OCI-LY1 (cell line): ENCODE measurements at regions not wholly inside any gene's neighbourhood (a gene's known extent, or its start where the extent isn't known, plus 50 kb on each side); places are given as distances from the start of the nearest gene placed in this dataset.

ENCODE experiments used
- H2AFZ ChIP-seq: fragments of 200-600 bp; sonication (generic), shearing (Covaris generic); 2 replicates; pipeline ENCODE4 v1.6.0; 2014; ENCODE audit warnings: antibody characterized with exemption, mild to moderate bottlenecking, low read length
- H3F3A ChIP-seq: fragments of 200-600 bp; sonication (generic), shearing (Covaris generic); 2 replicates; pipeline ENCODE4 v1.6.0; 2014; ENCODE audit warnings: mild to moderate bottlenecking, antibody characterized with exemption, low read length, moderate library complexity; ENCODE audit not compliant: insufficient read depth
- H3K27ac ChIP-seq: fragments of 200-600 bp; sonication (generic); 2 replicates; pipeline ENCODE4 v1.5.1; 2014; ENCODE audit warnings: low read length, mixed run types, mild to moderate bottlenecking, low read depth; ENCODE audit not compliant: poor library complexity, severe bottlenecking
- H3K27me3 ChIP-seq: fragments of 200-600 bp; sonication (generic); 2 replicates; pipeline ENCODE4 v1.6.0; 2014; ENCODE audit warnings: antibody characterized with exemption, mild to moderate bottlenecking, low read length, moderate library complexity; ENCODE audit not compliant: insufficient read depth
- H3K36me3 ChIP-seq: fragments of 200-600 bp; sonication (generic); 2 replicates; pipeline ENCODE4 v1.6.1; 2014; ENCODE audit warnings: mild to moderate bottlenecking, antibody characterized with exemption, low read length, moderate library complexity, mixed read lengths; ENCODE audit not compliant: insufficient read depth
- H3K4me1 ChIP-seq: fragments of 200-600 bp; sonication (generic); 2 replicates; pipeline ENCODE4 v1.5.1; 2014; ENCODE audit warnings: mild to moderate bottlenecking, low read length, moderate library complexity; ENCODE audit not compliant: insufficient read depth, severe bottlenecking
- H3K4me2 ChIP-seq: fragments of 200-600 bp; sonication (generic), shearing (Covaris generic); 2 replicates; pipeline ENCODE4 v1.6.1; 2014; ENCODE audit warnings: low read length
- H3K4me3 ChIP-seq: fragments of 200-600 bp; sonication (generic); 2 replicates; pipeline ENCODE4 v1.5.1; 2014; ENCODE audit warnings: low read length, low read depth, mild to moderate bottlenecking, mixed read lengths; ENCODE audit not compliant: poor library complexity, severe bottlenecking
- H3K79me2 ChIP-seq: fragments of 200-600 bp; shearing (Covaris generic); 2 replicates; pipeline ENCODE4 v1.6.1; 2016; ENCODE audit warnings: mixed run types, low read length, mixed read lengths; ENCODE audit not compliant: insufficient read depth
- H3K9ac ChIP-seq: fragments of 200-600 bp; sonication (generic), shearing (Covaris generic); 2 replicates; pipeline ENCODE4 v1.6.1; 2014; ENCODE audit warnings: mild to moderate bottlenecking, low read length, mixed read lengths
- H3K9me2 ChIP-seq: fragments of 200-600 bp; sonication (generic), shearing (Covaris generic); 2 replicates; pipeline ENCODE4 v1.6.1; 2014; ENCODE audit warnings: low read depth, mild to moderate bottlenecking, low read length, mixed read lengths
- H3K9me3 ChIP-seq: fragments of 200-600 bp; shearing (Covaris generic); 2 replicates; pipeline ENCODE4 v1.6.1; 2014; ENCODE audit warnings: low read length, mixed read lengths
- H4K20me1 ChIP-seq: fragments of 200-600 bp; sonication (generic), shearing (Covaris generic); 2 replicates; pipeline ENCODE4 v1.6.0; 2016; ENCODE audit warnings: mild to moderate bottlenecking, low read length; ENCODE audit not compliant: insufficient read depth
- EZH2 ChIP-seq: fragments of 200-600 bp; sonication (generic), shearing (Covaris generic); IDR thresholded peaks from 2 replicates; pipeline ENCODE4 v1.8.0; 2017; ENCODE audit warnings: borderline replicate concordance, mixed run types, mild to moderate bottlenecking, antibody characterized with exemption, low read length, moderate library complexity, mixed read lengths
- TF ChIP-seq, protein P1 (sequence below): fragments of 200-600 bp; sonication (generic), shearing (Covaris generic); IDR thresholded peaks from 2 replicates; pipeline ENCODE4 v1.5.1; 2017; ENCODE audit warnings: mild to moderate bottlenecking, antibody characterized with exemption, low read length, moderate library complexity, mixed read lengths

DNA sequence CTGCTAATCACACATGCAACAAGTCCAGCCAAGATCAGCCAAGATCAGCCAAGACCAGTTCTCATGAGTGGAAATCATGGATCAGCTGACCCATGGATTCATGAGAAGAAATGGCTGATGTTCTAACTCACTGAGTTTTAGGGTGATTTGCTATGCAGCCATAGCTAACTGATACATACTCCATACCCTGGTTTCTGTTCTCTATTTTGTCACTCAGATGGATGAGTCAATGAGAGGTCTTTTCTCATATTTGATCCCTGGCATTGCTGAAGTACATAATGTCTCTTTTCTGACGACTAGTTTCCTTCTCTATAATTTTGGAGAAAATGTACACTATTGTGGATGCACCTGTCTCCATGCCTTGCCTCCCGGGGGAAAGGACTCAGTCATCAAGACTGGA, 118.4 kb upstream of the LY86 start:
- H4K20me1 ChIP-seq = no peaks in the 10 kb centered on the region
- H3K4me2 ChIP-seq = no peak overlapping the region
- H3K9me2 ChIP-seq = no peaks in the 10 kb centered on the region
- H3K9ac ChIP-seq = no peak overlapping the region
- peaks cover 3% of the 10 kb centered on the region; the same call in 1 of the 2 replicates for H3K9me3 ChIP-seq
- peaks cover 17% of the 10 kb centered on the region for H3K4me1 ChIP-seq
- H3F3A ChIP-seq = no peaks in the 10 kb centered on the region
- H3K4me3 ChIP-seq = no peak overlapping the region
- H3K27ac ChIP-seq = no peak overlapping the region
- no peaks in the 10 kb centered on the region for H3K79me2 ChIP-seq
- H3K27me3 ChIP-seq = no peaks in the 10 kb centered on the region
- no peaks in the 10 kb centered on the region for H3K36me3 ChIP-seq
- TF ChIP-seq, protein P1, sequence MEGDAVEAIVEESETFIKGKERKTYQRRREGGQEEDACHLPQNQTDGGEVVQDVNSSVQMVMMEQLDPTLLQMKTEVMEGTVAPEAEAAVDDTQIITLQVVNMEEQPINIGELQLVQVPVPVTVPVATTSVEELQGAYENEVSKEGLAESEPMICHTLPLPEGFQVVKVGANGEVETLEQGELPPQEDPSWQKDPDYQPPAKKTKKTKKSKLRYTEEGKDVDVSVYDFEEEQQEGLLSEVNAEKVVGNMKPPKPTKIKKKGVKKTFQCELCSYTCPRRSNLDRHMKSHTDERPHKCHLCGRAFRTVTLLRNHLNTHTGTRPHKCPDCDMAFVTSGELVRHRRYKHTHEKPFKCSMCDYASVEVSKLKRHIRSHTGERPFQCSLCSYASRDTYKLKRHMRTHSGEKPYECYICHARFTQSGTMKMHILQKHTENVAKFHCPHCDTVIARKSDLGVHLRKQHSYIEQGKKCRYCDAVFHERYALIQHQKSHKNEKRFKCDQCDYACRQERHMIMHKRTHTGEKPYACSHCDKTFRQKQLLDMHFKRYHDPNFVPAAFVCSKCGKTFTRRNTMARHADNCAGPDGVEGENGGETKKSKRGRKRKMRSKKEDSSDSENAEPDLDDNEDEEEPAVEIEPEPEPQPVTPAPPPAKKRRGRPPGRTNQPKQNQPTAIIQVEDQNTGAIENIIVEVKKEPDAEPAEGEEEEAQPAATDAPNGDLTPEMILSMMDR = no peak
- TF ChIP-seq EZH2 = no peak
- H2AFZ ChIP-seq = no peak overlapping the region

DNA sequence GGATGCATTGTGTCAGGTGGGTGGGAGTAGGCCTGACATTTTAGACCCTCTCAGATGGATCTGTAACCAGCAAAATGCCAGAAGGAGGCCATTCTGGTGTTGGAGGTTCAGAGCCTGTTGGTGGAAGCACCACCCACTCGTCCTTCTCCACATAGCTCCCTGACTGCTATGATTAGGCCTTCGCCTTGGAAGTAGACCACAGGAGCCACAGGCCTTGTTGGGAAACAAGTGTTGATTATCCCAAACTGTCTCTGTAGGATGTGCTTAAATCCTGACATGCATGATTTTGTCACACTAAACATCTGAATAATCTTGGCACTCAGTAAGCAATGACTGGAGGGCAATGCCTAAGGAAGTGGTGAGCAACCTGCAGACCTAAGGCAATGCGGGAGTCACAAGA, 117.2 kb upstream of the LY86 start:
- TF ChIP-seq EZH2 = no peak
- TF ChIP-seq, protein P1 = no peak
- H3K4me3 ChIP-seq = no peak overlapping the region
- no peak overlapping the region for H2AFZ ChIP-seq
- no peaks in the 10 kb centered on the region for H3K9me2 ChIP-seq
- H3F3A ChIP-seq = no peaks in the 10 kb centered on the region
- H3K27ac ChIP-seq = no peak overlapping the region
- no peak overlapping the region for H3K4me2 ChIP-seq
- no peaks in the 10 kb centered on the region for H4K20me1 ChIP-seq
- H3K9me3 ChIP-seq = peaks cover 3% of the 10 kb centered on the region; the same call in 1 of the 2 replicates
- no peaks in the 10 kb centered on the region for H3K79me2 ChIP-seq
- no peak overlapping the region for H3K9ac ChIP-seq
- H3K27me3 ChIP-seq = no peaks in the 10 kb centered on the region
- H3K4me1 ChIP-seq = peaks cover 28% of the 10 kb centered on the region
- no peaks in the 10 kb centered on the region for H3K36me3 ChIP-seq

DNA sequence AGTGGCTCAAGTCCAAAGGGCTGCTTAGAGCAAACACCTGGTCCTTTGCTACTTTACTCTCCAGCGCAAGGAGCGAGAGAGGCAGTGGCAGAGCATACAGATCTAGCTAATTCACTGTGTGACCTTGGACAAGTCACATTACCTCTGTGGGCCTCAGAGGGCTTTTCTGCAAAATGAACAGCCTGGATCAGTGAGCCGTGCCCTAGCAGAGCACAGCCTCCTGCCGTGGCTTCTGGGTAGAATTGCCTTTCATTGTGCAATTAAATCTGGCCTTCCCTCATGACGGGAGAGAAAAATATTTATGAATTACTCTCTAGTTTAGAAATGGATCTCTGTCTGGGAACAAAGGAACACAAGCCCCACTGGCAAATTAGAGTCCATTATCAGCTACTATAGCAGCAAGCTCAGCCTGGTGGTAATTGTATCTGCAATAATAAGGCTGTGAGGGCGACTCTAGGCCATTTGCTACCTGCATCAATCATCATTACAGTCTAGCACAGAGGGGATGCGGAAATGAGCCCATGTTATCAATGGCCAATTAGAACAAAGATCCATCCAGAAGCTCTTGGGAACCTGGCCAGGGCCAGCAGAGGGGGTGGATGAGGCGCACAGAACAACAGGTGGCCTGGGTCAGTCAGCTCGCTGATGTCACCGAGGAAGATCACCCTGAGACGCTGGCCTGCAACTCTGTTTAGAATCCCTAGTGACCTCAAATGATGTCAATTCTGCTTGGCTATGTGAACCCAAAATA, 114.2 kb upstream of the LY86 start:
- TF ChIP-seq, protein P1 = no peak
- TF ChIP-seq EZH2 = no peak
- no peaks in the 10 kb centered on the region for H4K20me1 ChIP-seq
- H3K79me2 ChIP-seq = no peaks in the 10 kb centered on the region
- H3K4me3 ChIP-seq = no peak overlapping the region
- no peaks in the 10 kb centered on the region for H3K36me3 ChIP-seq
- peaks cover 40% of the 10 kb centered on the region for H3K4me1 ChIP-seq
- H3K4me2 ChIP-seq = no peak overlapping the region; the same call in 1 of the 2 replicates
- peaks cover 3% of the 10 kb centered on the region; the same call in 1 of the 2 replicates for H3K9me3 ChIP-seq
- no peaks in the 10 kb centered on the region for H3K9me2 ChIP-seq
- H2AFZ ChIP-seq = peak overlapping the region; percentile 21; the same call in 1 of the 2 replicates
- H3K27me3 ChIP-seq = no peaks in the 10 kb centered on the region
- H3F3A ChIP-seq = no peaks in the 10 kb centered on the region
- peak overlapping the region; percentile 70 for H3K27ac ChIP-seq
- no peak overlapping the region for H3K9ac ChIP-seq
